ENCODE measurements at regions not wholly inside any gene's neighbourhood (a gene's known extent, or its start where the extent isn't known, plus 50 kb on each side); places are given as distances from the start of the nearest gene placed in this dataset.
A peak's percentile ranks its signal among the peaks of the same experiment; 100 is the strongest.

GRCh38 chrX:22366166-22366702 lies 93.5 kb downstream of the CBLL2 start:
- TF ChIP-seq, protein P1, sequence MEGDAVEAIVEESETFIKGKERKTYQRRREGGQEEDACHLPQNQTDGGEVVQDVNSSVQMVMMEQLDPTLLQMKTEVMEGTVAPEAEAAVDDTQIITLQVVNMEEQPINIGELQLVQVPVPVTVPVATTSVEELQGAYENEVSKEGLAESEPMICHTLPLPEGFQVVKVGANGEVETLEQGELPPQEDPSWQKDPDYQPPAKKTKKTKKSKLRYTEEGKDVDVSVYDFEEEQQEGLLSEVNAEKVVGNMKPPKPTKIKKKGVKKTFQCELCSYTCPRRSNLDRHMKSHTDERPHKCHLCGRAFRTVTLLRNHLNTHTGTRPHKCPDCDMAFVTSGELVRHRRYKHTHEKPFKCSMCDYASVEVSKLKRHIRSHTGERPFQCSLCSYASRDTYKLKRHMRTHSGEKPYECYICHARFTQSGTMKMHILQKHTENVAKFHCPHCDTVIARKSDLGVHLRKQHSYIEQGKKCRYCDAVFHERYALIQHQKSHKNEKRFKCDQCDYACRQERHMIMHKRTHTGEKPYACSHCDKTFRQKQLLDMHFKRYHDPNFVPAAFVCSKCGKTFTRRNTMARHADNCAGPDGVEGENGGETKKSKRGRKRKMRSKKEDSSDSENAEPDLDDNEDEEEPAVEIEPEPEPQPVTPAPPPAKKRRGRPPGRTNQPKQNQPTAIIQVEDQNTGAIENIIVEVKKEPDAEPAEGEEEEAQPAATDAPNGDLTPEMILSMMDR (conservative IDR thresholded peaks at IDR 0.05; ENCODE audit: low read depth, low read length) = no peak
- no peak for DNase-seq (ENCODE audit: low read depth)
- no peak overlapping the region for H3K4me3 ChIP-seq (ENCODE audit: low read depth, low read length)

DNA sequence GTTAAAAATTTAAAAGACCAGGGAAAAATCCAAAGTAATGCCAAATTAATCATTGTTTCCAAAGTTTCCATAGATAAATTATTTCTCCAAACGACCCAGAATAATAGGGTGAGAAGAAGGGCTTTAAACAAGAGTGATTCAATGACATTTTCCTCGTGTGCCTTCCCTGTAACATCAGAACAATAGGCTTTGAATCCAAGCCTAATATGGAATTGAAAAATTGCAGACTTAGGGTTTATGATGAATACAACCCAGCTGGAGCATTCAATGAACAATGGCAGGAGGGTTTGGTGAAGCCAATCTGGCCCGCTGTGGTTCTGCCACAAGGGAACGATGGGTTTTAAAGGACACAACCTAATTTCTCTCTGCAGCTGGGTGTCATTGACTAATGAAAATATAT lies 94.2 kb downstream of the CBLL2 start:
- TF ChIP-seq, protein P1 (conservative IDR thresholded peaks at IDR 0.05; ENCODE audit: low read depth, low read length) = no peak
- no peak overlapping the region for H3K4me3 ChIP-seq (ENCODE audit: low read depth, low read length)
- DNase-seq (ENCODE audit: low read depth) = no peak

- no peak overlapping the region for H3K4me3 ChIP-seq (ENCODE audit: low read depth, low read length)
- TF ChIP-seq, protein P1 (conservative IDR thresholded peaks at IDR 0.05; ENCODE audit: low read depth, low read length) = no peak
- no peak for DNase-seq (ENCODE audit: low read depth)
Observed at GRCh38 chrX:22373094-22373493, 100.4 kb downstream of the CBLL2 start.

DNA sequence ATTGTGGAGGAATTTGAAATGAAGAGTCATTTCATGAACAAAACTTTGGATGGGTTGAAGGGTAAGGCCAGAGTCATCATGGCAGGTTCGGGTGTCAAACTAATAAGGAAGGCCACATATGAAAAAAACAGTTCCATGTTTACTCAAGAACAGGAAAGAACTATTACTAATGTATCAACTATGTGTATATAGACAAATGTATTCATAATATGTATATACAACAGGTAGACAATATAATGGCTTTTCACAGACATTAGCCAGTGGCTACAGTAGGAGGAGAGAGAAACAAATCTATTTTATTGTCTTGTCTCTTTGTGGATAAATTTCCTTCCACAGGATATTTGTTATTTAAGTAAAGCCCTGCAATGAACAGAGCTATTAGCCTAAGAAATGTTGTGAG lies 101.1 kb downstream of the CBLL2 start:
- no peak for DNase-seq (ENCODE audit: low read depth)
- TF ChIP-seq, protein P1 (conservative IDR thresholded peaks at IDR 0.05; ENCODE audit: low read depth, low read length) = no peak
- no peak overlapping the region for H3K4me3 ChIP-seq (ENCODE audit: low read depth, low read length)

DNA sequence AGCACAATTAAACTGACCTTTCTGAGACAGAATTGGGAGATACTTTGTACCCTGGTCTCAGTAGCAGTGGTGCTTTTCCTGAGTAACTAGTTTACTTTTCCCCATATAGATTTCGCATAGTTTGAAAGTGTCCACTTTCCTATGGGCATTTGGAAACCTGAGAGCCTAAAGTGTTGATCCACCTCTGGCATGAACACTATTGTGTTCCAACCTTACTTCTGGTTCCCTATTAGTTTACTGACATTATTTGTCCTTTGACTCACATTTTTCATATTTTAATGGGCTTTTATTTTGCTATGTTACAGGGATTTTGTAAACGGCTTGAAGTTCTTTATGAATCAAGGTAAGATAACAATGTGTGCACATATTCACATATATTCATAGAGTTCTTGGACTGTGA lies 103.7 kb downstream of the CBLL2 start:
- no peak for DNase-seq (ENCODE audit: low read depth)
- no peak overlapping the region for H3K4me3 ChIP-seq (ENCODE audit: low read depth, low read length)
- TF ChIP-seq, protein P1 (conservative IDR thresholded peaks at IDR 0.05; ENCODE audit: low read depth, low read length) = no peak

GRCh38 chrX:22378296-22378695 lies 105.6 kb downstream of the CBLL2 start:
- DNase-seq (ENCODE audit: low read depth) = no peak
- TF ChIP-seq, protein P1 (conservative IDR thresholded peaks at IDR 0.05; ENCODE audit: low read depth, low read length) = no peak
- H3K4me3 ChIP-seq (ENCODE audit: low read depth, low read length) = no peak overlapping the region

DNA sequence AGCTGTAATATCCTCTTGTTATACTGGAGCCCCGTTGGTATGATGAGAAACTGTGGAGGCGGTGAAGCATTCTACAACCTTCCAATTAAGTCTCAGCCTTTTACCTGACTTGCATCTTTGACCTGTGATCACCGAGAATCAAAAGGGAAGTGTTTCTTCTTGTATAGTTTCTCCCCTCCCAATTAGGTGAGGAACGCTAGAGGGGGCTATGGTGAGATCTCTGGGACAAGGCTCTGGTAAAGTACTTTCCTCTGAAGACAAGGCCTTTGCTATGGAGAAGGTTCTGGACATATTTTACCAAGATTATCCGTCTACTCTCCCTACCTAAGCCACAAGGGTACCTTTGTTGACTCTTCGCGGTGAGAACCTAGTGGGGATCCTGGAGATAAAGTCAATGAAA lies 111.3 kb downstream of the CBLL2 start:
- DNase-seq (ENCODE audit: low read depth) = no peak
- TF ChIP-seq, protein P1 (conservative IDR thresholded peaks at IDR 0.05; ENCODE audit: low read depth, low read length) = peak; percentile 27
- no peak overlapping the region for H3K4me3 ChIP-seq (ENCODE audit: low read depth, low read length)

Measured in epithelial cell of proximal tubule (primary cell).